ENCODE measurements at regions not wholly inside any gene's neighbourhood (a gene's known extent, or its start where the extent isn't known, plus 50 kb on each side); places are given as distances from the start of the nearest gene placed in this dataset.
A peak's percentile ranks its signal among the peaks of the same experiment; 100 is the strongest.

DNA sequence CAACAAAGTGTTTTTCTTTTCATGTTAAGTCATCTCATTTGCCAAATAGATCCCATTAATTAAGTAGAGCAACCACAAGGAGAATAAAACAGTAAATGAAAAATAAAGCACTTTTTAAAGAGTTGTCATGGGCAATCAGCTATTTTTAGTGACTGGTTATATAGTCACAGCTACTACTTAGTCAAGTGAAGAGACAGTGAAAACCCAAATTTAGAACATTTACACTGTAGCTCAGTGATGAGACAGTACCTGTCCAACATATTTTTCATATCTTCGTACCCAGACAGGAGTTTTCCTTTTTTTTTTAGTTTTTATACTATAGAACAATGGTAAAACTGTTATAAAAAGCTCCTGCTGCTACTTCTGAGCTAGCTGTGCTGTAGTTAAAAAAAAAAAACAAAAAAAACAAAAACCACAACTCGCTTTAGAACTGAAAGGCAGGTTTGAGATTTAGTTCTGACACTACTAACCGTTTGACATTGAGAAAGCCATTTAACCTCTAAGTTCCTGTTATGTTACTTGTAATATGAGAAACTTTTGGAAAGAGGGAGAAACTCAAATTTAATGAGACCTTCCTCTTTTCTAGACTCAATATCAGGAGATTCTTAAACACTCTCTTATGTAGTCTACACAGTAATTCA lies 777.5 kb downstream of the ADGRL2 start:
- intact Hi-C loops (cut with DNase I): no loop called here
- no peaks in the 10 kb centered on the region for H3K4me1 ChIP-seq (ENCODE audit: insufficient read depth)
- H3K4me3 ChIP-seq: no peak overlapping the region
- TF ChIP-seq POLR2A (IDR thresholded peaks at IDR 0.05) (no peak), CTCF (IDR thresholded peaks at IDR 0.05) (no peak)
- no peaks in the 10 kb centered on the region for H3K27me3 ChIP-seq
- no peak overlapping the region for H3K27ac ChIP-seq
- no peak for DNase-seq
- H3K36me3 ChIP-seq: no peaks in the 10 kb centered on the region
- H3K9me3 ChIP-seq: no peaks in the 10 kb centered on the region
- WGBS, 3 donors: 28 to 31% (median 31%) methylated on average over 3 of the region's 3 CpGs

- no peak overlapping the region for H3K27ac ChIP-seq
- intact Hi-C loops (cut with DNase I): no loop called here
- H3K9me3 ChIP-seq: no peaks in the 10 kb centered on the region
- no peak for TF ChIP-seq POLR2A (IDR thresholded peaks at IDR 0.05)
- TF ChIP-seq CTCF (IDR thresholded peaks at IDR 0.05): no peak
- no peak for TF ChIP-seq EP300 (IDR thresholded peaks at IDR 0.05)
- no peaks in the 10 kb centered on the region for H3K36me3 ChIP-seq
- no peaks in the 10 kb centered on the region for H3K27me3 ChIP-seq
- WGBS, 3 donors: 94 to 97% (median 95%) methylated on average over 3 of the region's 3 CpGs
- no peak overlapping the region for H3K4me3 ChIP-seq
- no peak for DNase-seq
- H3K4me1 ChIP-seq (ENCODE audit: insufficient read depth): peaks cover 4% of the 10 kb centered on the region
These were observed 766.6 kb downstream of the ADGRL2 start for GRCh38 chr1:82567348-82567747.

- intact Hi-C loops (cut with DNase I): no loop called here
- TF ChIP-seq EP300 (IDR thresholded peaks at IDR 0.05) (no peak), POLR2A (IDR thresholded peaks at IDR 0.05) (no peak), CTCF (IDR thresholded peaks at IDR 0.05) (no peak)
- WGBS, 3 donors: 28 to 37% (median 32%) methylated on average over 6 of the region's 6 CpGs
- H3K36me3 ChIP-seq: no peaks in the 10 kb centered on the region
- no peak overlapping the region for H3K27ac ChIP-seq
- no peaks in the 10 kb centered on the region for H3K27me3 ChIP-seq
- H3K9me3 ChIP-seq: no peaks in the 10 kb centered on the region
- no peak for DNase-seq
- no peak overlapping the region for H3K4me3 ChIP-seq
- H3K4me1 ChIP-seq (ENCODE audit: insufficient read depth): peaks cover 4% of the 10 kb centered on the region
These were observed 764.8 kb downstream of the ADGRL2 start for GRCh38 chr1:82565546-82565945.

- no peak overlapping the region for H3K27ac ChIP-seq
- H3K4me3 ChIP-seq: no peak overlapping the region
- no peaks in the 10 kb centered on the region for H3K9me3 ChIP-seq
- peak in 1 of 5 donors; percentile 12 for DNase-seq
- no peaks in the 10 kb centered on the region for H3K36me3 ChIP-seq
- H3K27me3 ChIP-seq: no peaks in the 10 kb centered on the region
- TF ChIP-seq CTCF (IDR thresholded peaks at IDR 0.05) (no peak), EP300 (IDR thresholded peaks at IDR 0.05) (no peak), POLR2A (IDR thresholded peaks at IDR 0.05) (no peak)
- peaks cover 4% of the 10 kb centered on the region for H3K4me1 ChIP-seq (ENCODE audit: insufficient read depth)
- intact Hi-C loops (cut with DNase I): no loop called here
- WGBS, 3 donors: 53 to 61% (median 53%) methylated on average over 3 of the region's 3 CpGs
These were observed 764.4 kb downstream of the ADGRL2 start for GRCh38 chr1:82565146-82565545.
